OCI-LY1 (cell line): ENCODE measurements at regions not wholly inside any gene's neighbourhood (a gene's known extent, or its start where the extent isn't known, plus 50 kb on each side); places are given as distances from the start of the nearest gene placed in this dataset.

Source experiments
- CTCF ChIP-seq: fragments of 200-600 bp; sonication (generic), shearing (Covaris generic); IDR thresholded peaks from 2 replicates; pipeline ENCODE4 v1.5.1; 2017; ENCODE audit warnings: mild to moderate bottlenecking, antibody characterized with exemption, low read length, moderate library complexity, mixed read lengths
- EZH2 ChIP-seq: fragments of 200-600 bp; sonication (generic), shearing (Covaris generic); IDR thresholded peaks from 2 replicates; pipeline ENCODE4 v1.8.0; 2017; ENCODE audit warnings: borderline replicate concordance, mixed run types, mild to moderate bottlenecking, antibody characterized with exemption, low read length, moderate library complexity, mixed read lengths

- TF ChIP-seq EZH2 (no peak), CTCF (no peak)
Observed at GRCh38 chr4:23718435-23718834, 171.4 kb downstream of the PPARGC1A start.
